Smooth muscle cell (in vitro differentiated cells): ENCODE measurements at regions not wholly inside any gene's neighbourhood (a gene's known extent, or its start where the extent isn't known, plus 50 kb on each side); places are given as distances from the start of the nearest gene placed in this dataset.

Source experiments
- DNase-seq: peaks from one replicate; lab custom pipeline; 2025; ENCODE audit not compliant: unreplicated experiment; lab: John Stamatoyannopoulos, UW
- H2AFZ ChIP-seq: fragments of 200-600 bp; sonication (generic); 2 replicates; pipeline ENCODE4 v1.6.0; 2016; ENCODE audit warnings: antibody characterized with exemption, low read depth, mild to moderate bottlenecking
- H3F3A ChIP-seq: fragments of 200-600 bp; sonication (generic); 2 replicates; pipeline ENCODE4 v1.6.0; 2017; ENCODE audit warnings: antibody characterized with exemption, low read depth
- H3K27ac ChIP-seq: fragments of 200-600 bp; sonication (generic); 2 replicates; pipeline ENCODE4 v1.5.1; 2016; ENCODE audit warnings: low read depth, mild to moderate bottlenecking
- H3K27me3 ChIP-seq: fragments of 200-600 bp; sonication (generic); 2 replicates; pipeline ENCODE4 v1.6.1; 2016; ENCODE audit warnings: low read depth, mild to moderate bottlenecking
- H3K36me3 ChIP-seq: fragments of 200-600 bp; sonication (generic); 2 replicates; pipeline ENCODE4 v1.5.1; 2016; ENCODE audit warnings: low read depth
- H3K4me1 ChIP-seq: fragments of 200-600 bp; sonication (generic); 2 replicates; pipeline ENCODE4 v1.5.1; 2016; ENCODE audit warnings: low read depth
- H3K4me2 ChIP-seq: fragments of 200-600 bp; sonication (generic); 2 replicates; pipeline ENCODE4 v1.6.0; 2016; ENCODE audit warnings: mild to moderate bottlenecking
- H3K4me3 ChIP-seq: fragments of 200-600 bp; sonication (generic); 2 replicates; pipeline ENCODE4 v1.5.1; 2016; ENCODE audit warnings: mild to moderate bottlenecking
- H3K79me2 ChIP-seq: fragments of 200-600 bp; sonication (generic); 2 replicates; pipeline ENCODE4 v1.6.0; 2016; ENCODE audit warnings: low read depth, mild to moderate bottlenecking
- H3K9ac ChIP-seq: fragments of 200-600 bp; sonication (generic); 2 replicates; pipeline ENCODE4 v1.6.0; 2016; ENCODE audit warnings: low read depth
- H3K9me3 ChIP-seq: fragments of 200-600 bp; sonication (generic); replicated peaks from 2 replicates; pipeline ENCODE4 v1.5.1; 2016; ENCODE audit warnings: low read depth
- H4K20me1 ChIP-seq: fragments of 200-600 bp; sonication (generic); 2 replicates; pipeline ENCODE4 v1.6.0; 2016; ENCODE audit warnings: low read depth
- CTCF ChIP-seq: fragments of 200-600 bp; sonication (generic); IDR thresholded peaks from 2 replicates; pipeline ENCODE4 v1.5.1; 2017; ENCODE audit warnings: borderline replicate concordance, mild to moderate bottlenecking, antibody characterized with exemption; ENCODE audit not compliant: insufficient read depth, poor library complexity, severe bottlenecking
- WGBS: methylation state at CpG from one replicate; pipeline ENCODE4 v1.1.7; 2016; ENCODE audit warnings: low lambda C conversion rate; 5-methylcytosine and 5-hydroxymethylcytosine counted together

- TF ChIP-seq CTCF: no peak
- H3K36me3 ChIP-seq: no peaks in the 10 kb centered on the region
- 86% methylated on average over 7 of the region's 7 CpGs for WGBS
- no peaks in the 10 kb centered on the region for H4K20me1 ChIP-seq
- no peak overlapping the region for H2AFZ ChIP-seq
- no peak overlapping the region for H3K4me3 ChIP-seq
- no peak overlapping the region for H3K27ac ChIP-seq
- H3F3A ChIP-seq: no peaks in the 10 kb centered on the region
- H3K9ac ChIP-seq: no peak overlapping the region
- no peaks in the 10 kb centered on the region for H3K79me2 ChIP-seq
- no peak for DNase-seq
- no peaks in the 10 kb centered on the region for H3K4me1 ChIP-seq
- no peaks in the 10 kb centered on the region for H3K9me3 ChIP-seq
- H3K27me3 ChIP-seq: peaks cover 8% of the 10 kb centered on the region
- no peak overlapping the region for H3K4me2 ChIP-seq
Observed at GRCh38 chr17:52368886-52369285, 210.4 kb upstream of the CA10 start.

- no peak for DNase-seq
- Histone ChIP-seq H3K9ac (no peak overlapping the region), H3K27ac (no peak overlapping the region), H3K4me3 (no peak overlapping the region), H2AFZ (no peak overlapping the region), H3K27me3 (no peaks in the 10 kb centered on the region), H3K36me3 (no peaks in the 10 kb centered on the region), H3K4me2 (no peak overlapping the region), H3F3A (no peaks in the 10 kb centered on the region), H3K9me3 (no peaks in the 10 kb centered on the region), H3K4me1 (no peaks in the 10 kb centered on the region), H4K20me1 (no peaks in the 10 kb centered on the region), H3K79me2 (no peaks in the 10 kb centered on the region)
- WGBS: 96% methylated on average over 2 of the region's 2 CpGs
- no peak for TF ChIP-seq CTCF
Observed at GRCh38 chr17:52357854-52358253, 199.3 kb upstream of the CA10 start.

- H4K20me1 ChIP-seq: no peaks in the 10 kb centered on the region
- H2AFZ ChIP-seq: no peak overlapping the region
- TF ChIP-seq CTCF: no peak
- no peaks in the 10 kb centered on the region for H3K36me3 ChIP-seq
- no peaks in the 10 kb centered on the region for H3K4me1 ChIP-seq
- H3K27ac ChIP-seq: no peak overlapping the region
- no peak overlapping the region for H3K4me2 ChIP-seq
- 75% methylated on average over 4 of the region's 4 CpGs for WGBS
- H3K4me3 ChIP-seq: no peak overlapping the region
- H3K9ac ChIP-seq: no peak overlapping the region
- no peaks in the 10 kb centered on the region for H3F3A ChIP-seq
- no peaks in the 10 kb centered on the region for H3K9me3 ChIP-seq
- no peak for DNase-seq
- H3K27me3 ChIP-seq: no peaks in the 10 kb centered on the region
- H3K79me2 ChIP-seq: no peaks in the 10 kb centered on the region
Observed at GRCh38 chr17:52336796-52337195, 178.3 kb upstream of the CA10 start.

GRCh38 chr17:52306314-52306713 is 147.8 kb upstream of the CA10 start:
- Histone ChIP-seq H2AFZ (no peak overlapping the region), H3K9ac (no peak overlapping the region), H3K9me3 (no peaks in the 10 kb centered on the region), H3K27me3 (no peaks in the 10 kb centered on the region), H4K20me1 (no peaks in the 10 kb centered on the region), H3K36me3 (no peaks in the 10 kb centered on the region), H3K4me2 (no peak overlapping the region), H3K79me2 (no peaks in the 10 kb centered on the region), H3K4me1 (no peaks in the 10 kb centered on the region), H3K4me3 (no peak overlapping the region), H3F3A (no peaks in the 10 kb centered on the region), H3K27ac (no peak overlapping the region)
- 93% methylated on average over 1 of the region's 1 CpG for WGBS
- DNase-seq: no peak
- TF ChIP-seq CTCF: no peak
